ENCODE measurements at regions not wholly inside any gene's neighbourhood (a gene's known extent, or its start where the extent isn't known, plus 50 kb on each side); places are given as distances from the start of the nearest gene placed in this dataset.

DNA sequence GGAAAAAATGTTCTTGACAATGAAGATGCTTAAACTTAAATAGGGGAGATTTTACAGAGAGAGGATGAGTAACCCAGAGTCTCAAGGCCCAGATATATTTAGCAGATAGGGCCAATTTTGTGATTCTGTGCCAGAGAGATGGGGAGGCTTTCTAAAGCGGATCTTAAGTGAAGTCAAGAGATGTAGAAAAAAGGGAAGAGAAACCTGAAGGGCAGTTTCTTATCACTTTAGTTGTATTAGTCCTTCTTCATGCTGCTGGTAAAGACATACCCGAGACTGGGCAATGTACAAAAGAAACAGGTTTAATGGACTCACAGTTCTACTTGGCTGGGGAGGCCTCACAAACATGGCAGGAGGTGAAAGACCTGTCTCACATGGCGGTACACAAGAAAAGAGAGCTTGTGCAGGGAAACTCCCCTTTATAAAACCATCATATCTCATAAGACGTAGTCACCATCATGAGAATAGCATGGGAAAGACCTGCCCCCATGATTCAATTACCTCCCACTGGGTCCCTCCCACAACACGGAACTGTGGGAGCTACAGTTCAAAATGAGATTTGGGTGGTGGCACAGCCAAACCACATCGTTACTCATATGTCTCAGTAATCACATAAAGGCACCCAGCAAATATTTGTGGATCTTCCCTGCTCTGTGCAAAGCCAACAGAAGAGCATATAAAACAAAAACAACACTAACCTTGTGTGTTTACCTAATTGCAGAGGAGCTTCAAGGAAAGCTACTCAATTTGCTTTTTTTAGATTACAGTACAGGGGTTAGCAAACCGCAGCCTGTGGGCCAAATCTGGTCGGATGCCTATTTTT lies 102.6 kb upstream of the MYCBP2 start:
- Histone ChIP-seq H3K27ac (ENCODE audit: insufficient read depth in 1 of 2, low read depth in 1 of 2, low read length in 2 of 2, poor library complexity in 1 of 2, severe bottlenecking in 2 of 2) (no peak overlapping the region), H3K36me3 (ENCODE audit: control insufficient read depth in 4 of 4, insufficient read depth in 4 of 4, low read length in 3 of 4) (no peaks in the 10 kb centered on the region), H3K4me1 (ENCODE audit: control extremely low read depth in 1 of 4, control insufficient read depth in 4 of 4, insufficient read depth in 4 of 4, low read length in 3 of 4) (no peaks in the 10 kb centered on the region), H3K9me3 (ENCODE audit: control extremely low read depth in 1 of 5, control insufficient read depth in 4 of 5, insufficient read depth in 2 of 5, low read depth in 1 of 5, low read length in 4 of 5) (no peaks in the 10 kb centered on the region), H3K4me3 (ENCODE audit: control insufficient read depth in 1 of 7, extremely low read depth in 1 of 7, insufficient read depth in 4 of 7, low read depth in 2 of 7, low read length in 6 of 7) (no peak overlapping the region), H3K27me3 (replicated peaks in 2 of 5; ENCODE audit: control insufficient read depth in 4 of 5, insufficient read depth in 5 of 5, low read length in 4 of 5) (no peaks in the 10 kb centered on the region)
- POLR2A ChIA-PET: no interaction called here
- WGBS (ENCODE audit: insufficient coverage): 92% methylated on average over 5 of the region's 8 CpGs
- DNase-seq: no peak
- CTCF ChIA-PET: no interaction called here

DNA sequence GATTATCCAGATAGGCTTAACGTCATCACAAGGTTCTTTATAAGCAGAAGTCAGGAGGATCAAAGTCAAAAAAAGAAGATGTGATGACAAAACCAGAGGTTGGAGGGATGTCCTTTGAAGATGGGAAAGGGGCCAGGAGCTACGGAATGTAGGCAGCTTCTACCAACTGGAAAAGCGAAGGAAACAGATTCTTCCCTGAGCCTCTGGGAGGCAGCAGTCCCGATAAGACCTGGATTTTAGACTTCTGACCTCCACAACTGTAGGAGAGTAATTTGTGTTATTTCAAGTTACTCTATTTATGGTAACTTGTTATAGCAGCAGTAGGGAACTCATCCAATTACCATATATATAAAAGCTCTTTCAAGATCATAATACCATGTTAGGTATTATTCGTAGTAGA lies 98.8 kb upstream of the MYCBP2 start:
- no peak for DNase-seq

GRCh38 chr13:77423296-77423695 lies 96.4 kb upstream of the MYCBP2 start:
- H3K4me3 ChIP-seq (ENCODE audit: control insufficient read depth in 1 of 7, extremely low read depth in 1 of 7, insufficient read depth in 4 of 7, low read depth in 2 of 7, low read length in 6 of 7): no peak overlapping the region
- DNase-seq: peak in 2 of 3 donors; percentile 50 to 64
- ChIA-PET POLR2A (no interaction called here), CTCF (no interaction called here)
- peaks cover 0 to 4% (median 1%) of the 10 kb centered on the region in 4 experiments for H3K4me1 ChIP-seq (ENCODE audit: control extremely low read depth in 1 of 4, control insufficient read depth in 4 of 4, insufficient read depth in 4 of 4, low read length in 3 of 4)
- 9% methylated on average over 4 of the region's 4 CpGs for WGBS (ENCODE audit: insufficient coverage)
- no peak overlapping the region for H3K27ac ChIP-seq (ENCODE audit: insufficient read depth in 1 of 2, low read depth in 1 of 2, low read length in 2 of 2, poor library complexity in 1 of 2, severe bottlenecking in 2 of 2)
- peaks cover 0 to 2% (median 0%) of the 10 kb centered on the region in 5 experiments for H3K9me3 ChIP-seq (ENCODE audit: control extremely low read depth in 1 of 5, control insufficient read depth in 4 of 5, insufficient read depth in 2 of 5, low read depth in 1 of 5, low read length in 4 of 5)
- no peaks in the 10 kb centered on the region for H3K36me3 ChIP-seq (ENCODE audit: control insufficient read depth in 4 of 4, insufficient read depth in 4 of 4, low read length in 3 of 4)
- H3K27me3 ChIP-seq (replicated peaks in 2 of 5; ENCODE audit: control insufficient read depth in 4 of 5, insufficient read depth in 5 of 5, low read length in 4 of 5): no peaks in the 10 kb centered on the region

More for the DNA sequence above, 98.8 kb upstream of the MYCBP2 start:
- Histone ChIP-seq H3K36me3 (ENCODE audit: control insufficient read depth in 4 of 4, insufficient read depth in 4 of 4, low read length in 3 of 4) (no peaks in the 10 kb centered on the region), H3K4me3 (ENCODE audit: control insufficient read depth in 1 of 7, extremely low read depth in 1 of 7, insufficient read depth in 4 of 7, low read depth in 2 of 7, low read length in 6 of 7) (no peak overlapping the region), H3K27ac (ENCODE audit: insufficient read depth in 1 of 2, low read depth in 1 of 2, low read length in 2 of 2, poor library complexity in 1 of 2, severe bottlenecking in 2 of 2) (no peak overlapping the region), H3K27me3 (replicated peaks in 2 of 5; ENCODE audit: control insufficient read depth in 4 of 5, insufficient read depth in 5 of 5, low read length in 4 of 5) (no peaks in the 10 kb centered on the region), H3K4me1 (ENCODE audit: control extremely low read depth in 1 of 4, control insufficient read depth in 4 of 4, insufficient read depth in 4 of 4, low read length in 3 of 4) (peaks cover 0 to 4% (median 1%) of the 10 kb centered on the region in 4 experiments), H3K9me3 (ENCODE audit: control extremely low read depth in 1 of 5, control insufficient read depth in 4 of 5, insufficient read depth in 2 of 5, low read depth in 1 of 5, low read length in 4 of 5) (peaks cover 0 to 2% (median 0%) of the 10 kb centered on the region in 5 experiments)
- ChIA-PET POLR2A (no interaction called here), CTCF (interaction anchor here (0.6 to 1.6 kb wide), 5 partner anchors 8 to 134 kb away, joined by 3 to 4 read pairs (median 4); no protein-coding TSS in a partner anchor)
- 94% methylated on average over 3 of the region's 5 CpGs for whole genome bisulfite sequencing (ENCODE audit: insufficient coverage)

- peaks cover 0 to 2% (median 0%) of the 10 kb centered on the region in 5 experiments for H3K9me3 ChIP-seq (ENCODE audit: control extremely low read depth in 1 of 5, control insufficient read depth in 4 of 5, insufficient read depth in 2 of 5, low read depth in 1 of 5, low read length in 4 of 5)
- no peak overlapping the region for H3K27ac ChIP-seq (ENCODE audit: insufficient read depth in 1 of 2, low read depth in 1 of 2, low read length in 2 of 2, poor library complexity in 1 of 2, severe bottlenecking in 2 of 2)
- H3K27me3 ChIP-seq (replicated peaks in 2 of 5; ENCODE audit: control insufficient read depth in 4 of 5, insufficient read depth in 5 of 5, low read length in 4 of 5): no peaks in the 10 kb centered on the region
- ChIA-PET CTCF (no interaction called here), POLR2A (no interaction called here)
- H3K4me3 ChIP-seq (ENCODE audit: control insufficient read depth in 1 of 7, extremely low read depth in 1 of 7, insufficient read depth in 4 of 7, low read depth in 2 of 7, low read length in 6 of 7): no peak overlapping the region
- peaks cover 0 to 4% (median 1%) of the 10 kb centered on the region in 4 experiments for H3K4me1 ChIP-seq (ENCODE audit: control extremely low read depth in 1 of 4, control insufficient read depth in 4 of 4, insufficient read depth in 4 of 4, low read length in 3 of 4)
- no peak for DNase-seq
- WGBS (ENCODE audit: insufficient coverage): 95% methylated on average over 2 of the region's 2 CpGs
- H3K36me3 ChIP-seq (ENCODE audit: control insufficient read depth in 4 of 4, insufficient read depth in 4 of 4, low read length in 3 of 4): no peaks in the 10 kb centered on the region
Measured at GRCh38 chr13:77422724-77423123, 95.8 kb upstream of the MYCBP2 start.

DNA sequence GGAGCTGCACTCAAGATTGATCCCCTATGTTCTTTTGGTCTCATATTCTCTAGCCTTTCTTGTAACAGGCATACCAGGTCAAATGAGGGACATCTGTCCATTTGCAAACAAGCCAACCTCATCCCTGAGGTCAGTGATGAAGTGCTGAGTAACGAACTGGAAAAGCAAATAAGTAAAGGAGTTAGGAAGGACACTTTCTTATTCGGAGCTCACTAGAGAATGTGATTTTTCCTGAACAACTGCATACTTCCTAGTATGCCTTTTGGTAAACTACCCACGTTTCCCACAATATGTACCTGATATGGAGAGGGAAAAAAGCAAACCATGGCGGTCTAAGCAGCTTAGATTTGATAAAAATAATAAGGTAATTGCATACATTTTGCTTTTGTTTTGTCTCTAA lies 91.0 kb upstream of the MYCBP2 start:
- CTCF ChIA-PET: interaction anchor here (0.8 to 2.0 kb wide), 4 partner anchors 24 to 89 kb away, joined by 3 to 4 read pairs (median 3); no protein-coding TSS in a partner anchor
- POLR2A ChIA-PET: no interaction called here
- Histone ChIP-seq H3K9me3 (ENCODE audit: control extremely low read depth in 1 of 5, control insufficient read depth in 4 of 5, insufficient read depth in 2 of 5, low read depth in 1 of 5, low read length in 4 of 5) (peaks cover 0 to 2% (median 0%) of the 10 kb centered on the region in 5 experiments), H3K27ac (ENCODE audit: insufficient read depth in 1 of 2, low read depth in 1 of 2, low read length in 2 of 2, poor library complexity in 1 of 2, severe bottlenecking in 2 of 2) (no peak overlapping the region), H3K4me3 (ENCODE audit: control insufficient read depth in 1 of 7, extremely low read depth in 1 of 7, insufficient read depth in 4 of 7, low read depth in 2 of 7, low read length in 6 of 7) (no peak overlapping the region), H3K4me1 (ENCODE audit: control extremely low read depth in 1 of 4, control insufficient read depth in 4 of 4, insufficient read depth in 4 of 4, low read length in 3 of 4) (no peaks in the 10 kb centered on the region), H3K27me3 (replicated peaks in 2 of 5; ENCODE audit: control insufficient read depth in 4 of 5, insufficient read depth in 5 of 5, low read length in 4 of 5) (no peaks in the 10 kb centered on the region), H3K36me3 (ENCODE audit: control insufficient read depth in 4 of 4, insufficient read depth in 4 of 4, low read length in 3 of 4) (no peaks in the 10 kb centered on the region)
- DNase-seq: no peak
- 70% methylated on average over 2 of the region's 4 CpGs for WGBS (ENCODE audit: insufficient coverage)

- Histone ChIP-seq H3K27me3 (replicated peaks in 2 of 5; ENCODE audit: control insufficient read depth in 4 of 5, insufficient read depth in 5 of 5, low read length in 4 of 5) (no peaks in the 10 kb centered on the region), H3K36me3 (ENCODE audit: control insufficient read depth in 4 of 4, insufficient read depth in 4 of 4, low read length in 3 of 4) (no peaks in the 10 kb centered on the region), H3K4me1 (ENCODE audit: control extremely low read depth in 1 of 4, control insufficient read depth in 4 of 4, insufficient read depth in 4 of 4, low read length in 3 of 4) (no peaks in the 10 kb centered on the region), H3K4me3 (ENCODE audit: control insufficient read depth in 1 of 7, extremely low read depth in 1 of 7, insufficient read depth in 4 of 7, low read depth in 2 of 7, low read length in 6 of 7) (no peak overlapping the region), H3K9me3 (ENCODE audit: control extremely low read depth in 1 of 5, control insufficient read depth in 4 of 5, insufficient read depth in 2 of 5, low read depth in 1 of 5, low read length in 4 of 5) (peaks cover 0 to 2% (median 0%) of the 10 kb centered on the region in 5 experiments), H3K27ac (ENCODE audit: insufficient read depth in 1 of 2, low read depth in 1 of 2, low read length in 2 of 2, poor library complexity in 1 of 2, severe bottlenecking in 2 of 2) (no peak overlapping the region)
- CTCF ChIA-PET: interaction anchor here (1.1 to 1.5 kb wide), 2 partner anchors 62 to 87 kb away, joined by 3 read pairs; no protein-coding TSS in a partner anchor
- POLR2A ChIA-PET: no interaction called here
- 20% methylated on average over 1 of the region's 6 CpGs for WGBS (ENCODE audit: insufficient coverage)
- peak in 2 of 3 donors; percentile 6 to 38 for DNase-seq
Measured at GRCh38 chr13:77416666-77417212, 89.8 kb upstream of the MYCBP2 start.

All from common myeloid progenitor, CD34-positive (primary cell).